ENCODE measurements at regions not wholly inside any gene's neighbourhood (a gene's known extent, or its start where the extent isn't known, plus 50 kb on each side); places are given as distances from the start of the nearest gene placed in this dataset.
A peak's percentile ranks its signal among the peaks of the same experiment; 100 is the strongest.

GRCh38 chr16:82419332-82419731, 207.4 kb upstream of the CDH13 start:
- DNase-seq (ENCODE audit: low read depth in 4 of 4, low spot score in 3 of 4), result no peak

DNA sequence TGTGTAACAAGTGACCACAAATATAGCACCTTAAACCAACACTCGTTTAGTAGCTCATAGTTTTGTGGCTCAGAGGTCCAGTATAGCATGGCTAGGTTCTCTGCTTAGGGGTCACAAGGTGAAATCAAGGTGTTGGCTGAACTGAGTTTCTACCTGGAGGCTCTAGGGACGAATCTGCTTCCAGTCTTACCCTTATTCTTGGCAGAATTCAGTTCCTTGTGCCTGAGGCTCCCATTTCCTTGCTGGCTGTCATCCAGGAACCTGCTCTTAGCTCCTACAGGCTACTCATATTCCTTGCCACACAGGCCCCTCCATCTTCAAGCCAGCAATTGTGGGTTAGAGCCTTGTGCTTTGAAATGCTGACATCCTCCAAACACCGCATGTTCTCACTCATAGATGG, 212.3 kb upstream of the CDH13 start:
- DNase-seq (ENCODE audit: low read depth in 4 of 4, low spot score in 3 of 4), result no peak

- DNase-seq (ENCODE audit: low read depth in 4 of 4, low spot score in 3 of 4), result no peak
These were observed 214.0 kb upstream of the CDH13 start for GRCh38 chr16:82412770-82413169.

- no peak for DNase-seq (ENCODE audit: low read depth in 4 of 4, low spot score in 3 of 4)
These were observed 221.0 kb upstream of the CDH13 start for GRCh38 chr16:82405736-82406135.

- no peak for DNase-seq (ENCODE audit: low read depth in 4 of 4, low spot score in 3 of 4)
These were observed 222.0 kb upstream of the CDH13 start for GRCh38 chr16:82404586-82405315.

- DNase-seq (ENCODE audit: low read depth in 4 of 4, low spot score in 3 of 4), result no peak
These were observed 224.0 kb upstream of the CDH13 start for GRCh38 chr16:82402665-82403218.

GRCh38 chr16:82400046-82400445, 226.7 kb upstream of the CDH13 start:
- DNase-seq (ENCODE audit: low read depth in 4 of 4, low spot score in 3 of 4), result no peak

- no peak for DNase-seq (ENCODE audit: low read depth in 4 of 4, low spot score in 3 of 4)
These were observed 226.5 kb upstream of the MPHOSPH6 start for GRCh38 chr16:82396509-82396908.

GRCh38 chr16:82395212-82395611, 225.2 kb upstream of the MPHOSPH6 start:
- DNase-seq (ENCODE audit: low read depth in 4 of 4, low spot score in 3 of 4), result no peak

GRCh38 chr16:82391690-82392089, 221.7 kb upstream of the MPHOSPH6 start:
- DNase-seq (ENCODE audit: low read depth in 4 of 4, low spot score in 3 of 4), result no peak

- DNase-seq (ENCODE audit: low read depth in 4 of 4, low spot score in 3 of 4), result no peak
These were observed 220.1 kb upstream of the MPHOSPH6 start for GRCh38 chr16:82389956-82390650.

- DNase-seq (ENCODE audit: low read depth in 4 of 4, low spot score in 3 of 4), result no peak
These were observed 216.7 kb upstream of the MPHOSPH6 start for GRCh38 chr16:82386761-82387160.

DNA sequence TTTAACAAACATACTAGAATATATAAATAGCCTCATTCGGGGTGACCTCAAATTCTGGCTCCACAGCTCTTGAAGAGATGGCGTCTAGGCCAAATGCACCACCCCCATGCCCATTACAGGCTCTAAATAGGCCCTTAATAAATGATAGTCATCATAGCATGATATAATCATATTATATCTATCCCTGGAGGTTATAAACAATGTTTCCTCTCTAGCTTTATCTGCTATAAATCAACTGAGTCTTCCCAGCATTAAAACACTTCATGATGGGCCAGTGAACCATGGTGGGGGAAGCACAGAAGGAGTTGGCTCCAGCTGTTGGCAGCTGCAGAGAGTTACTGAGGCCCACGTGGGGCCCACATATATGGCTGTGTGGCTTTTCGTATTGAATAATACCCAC, 214.9 kb upstream of the MPHOSPH6 start:
- peak in 3 of 4 donors; percentile 8 to 26 (median 22) for DNase-seq (ENCODE audit: low read depth in 4 of 4, low spot score in 3 of 4)

DNA sequence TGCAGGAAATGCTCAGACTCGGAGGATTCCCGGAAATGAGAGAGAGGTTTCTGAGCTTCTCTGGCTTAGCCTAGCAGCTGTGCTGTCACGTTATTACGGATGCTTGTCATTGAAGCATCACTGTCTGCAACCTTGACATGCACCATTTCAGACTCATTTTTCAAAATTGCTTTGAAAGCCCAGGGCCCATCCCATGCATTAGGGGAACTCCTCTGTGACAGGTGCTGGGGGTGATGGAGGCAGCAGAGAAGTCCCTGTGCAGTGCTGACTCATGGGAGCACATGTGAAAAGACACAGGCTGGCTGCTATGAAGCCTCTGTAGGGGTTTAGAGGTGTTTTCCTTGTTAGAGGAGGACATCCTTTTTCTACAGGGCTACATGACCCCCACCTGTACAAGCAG, 214.0 kb upstream of the MPHOSPH6 start:
- no peak for DNase-seq (ENCODE audit: low read depth in 4 of 4, low spot score in 3 of 4)

- DNase-seq (ENCODE audit: low read depth in 4 of 4, low spot score in 3 of 4), result no peak
These were observed 212.5 kb upstream of the MPHOSPH6 start for GRCh38 chr16:82382521-82382920.

DNA sequence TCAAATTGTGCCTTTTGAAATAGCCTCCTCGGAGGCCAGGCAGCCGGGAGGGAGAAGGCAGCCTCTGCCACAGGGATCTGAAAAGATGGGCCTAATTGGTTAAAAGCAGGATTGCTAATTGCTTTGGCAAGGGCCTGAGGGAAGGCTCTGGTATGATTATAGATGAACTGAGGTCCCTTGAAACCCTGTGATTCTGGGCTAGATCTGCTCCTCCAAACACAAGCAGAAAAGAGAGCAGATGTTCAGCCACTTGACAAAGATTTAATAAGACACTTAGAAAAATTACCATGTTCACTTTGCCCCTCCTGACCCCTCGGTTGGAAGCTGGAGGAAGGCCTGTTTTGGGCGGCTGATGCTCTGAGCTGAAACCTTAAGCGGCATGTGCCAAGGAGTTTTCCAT, 209.5 kb upstream of the MPHOSPH6 start:
- no peak for DNase-seq (ENCODE audit: low read depth in 4 of 4, low spot score in 3 of 4)

- no peak for DNase-seq (ENCODE audit: low read depth in 4 of 4, low spot score in 3 of 4)
These were observed 204.0 kb upstream of the MPHOSPH6 start for GRCh38 chr16:82373976-82374375.

DNA sequence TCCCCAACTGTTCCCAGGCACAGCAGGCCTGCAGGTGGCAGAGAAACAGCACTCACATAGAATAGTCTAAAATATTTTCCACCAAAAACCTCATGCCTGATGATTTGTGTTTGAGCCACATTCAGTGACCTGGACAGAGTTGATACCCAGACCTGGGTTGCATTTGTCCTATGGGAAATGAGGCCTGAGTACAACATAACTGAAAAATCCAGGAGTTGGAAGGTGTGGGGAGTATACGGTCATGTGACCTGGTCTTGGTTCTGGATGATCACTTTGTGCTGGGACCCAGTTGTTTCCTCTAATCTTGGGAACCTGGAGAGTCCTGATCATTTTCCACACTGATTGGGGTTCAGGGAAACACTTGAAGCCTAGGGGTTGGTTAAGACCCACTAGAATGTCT, 200.3 kb upstream of the MPHOSPH6 start:
- DNase-seq (ENCODE audit: low read depth in 4 of 4, low spot score in 3 of 4), result no peak

DNA sequence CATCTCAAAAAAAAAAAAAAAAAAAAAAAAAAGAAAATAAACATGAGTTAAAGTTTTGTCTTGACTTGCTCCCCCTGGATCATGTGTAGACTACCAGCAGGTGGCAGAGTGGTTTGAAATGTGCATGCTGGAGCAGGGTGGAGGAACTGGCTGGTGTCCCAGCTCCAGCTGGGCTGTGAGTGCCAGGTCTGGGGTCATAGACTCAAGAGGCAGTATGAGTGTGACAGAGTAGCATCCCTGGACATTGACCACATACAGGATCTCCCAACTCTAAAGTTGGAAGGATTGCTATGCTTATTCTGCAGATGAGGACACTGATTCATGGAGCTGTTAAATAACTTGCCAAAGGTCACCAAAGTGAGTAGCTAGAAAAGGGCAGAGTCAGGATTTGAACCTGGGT, 198.0 kb upstream of the MPHOSPH6 start:
- DNase-seq (ENCODE audit: low read depth in 4 of 4, low spot score in 3 of 4), result peak in 1 of 4 donors; percentile 1

- DNase-seq (ENCODE audit: low read depth in 4 of 4, low spot score in 3 of 4), result no peak
These were observed 196.4 kb upstream of the MPHOSPH6 start for GRCh38 chr16:82366462-82366861.

DNA sequence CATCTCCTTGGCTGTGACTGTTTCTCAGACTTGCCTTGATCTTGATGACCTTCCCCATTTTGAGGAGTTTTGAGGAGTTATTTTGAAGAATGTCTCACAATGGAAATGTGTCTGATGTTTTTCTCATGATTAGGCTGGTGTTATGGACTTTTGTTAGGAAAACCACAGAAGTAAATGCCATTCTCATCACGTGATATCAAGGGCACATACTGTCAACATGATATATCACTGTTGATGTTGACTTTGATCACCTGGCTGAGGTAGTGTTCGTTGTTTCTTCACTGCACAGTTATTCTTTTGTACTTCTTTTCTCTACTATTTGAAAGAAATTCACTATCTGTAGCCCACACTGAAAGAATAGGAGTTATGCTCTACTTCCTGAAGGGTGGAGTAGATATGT, 194.7 kb upstream of the MPHOSPH6 start:
- no peak for DNase-seq (ENCODE audit: low read depth in 4 of 4, low spot score in 3 of 4)
